Uterus (tissue), 2 donors: ENCODE measurements at regions not wholly inside any gene's neighbourhood (a gene's known extent, or its start where the extent isn't known, plus 50 kb on each side); places are given as distances from the start of the nearest gene placed in this dataset.

Experiments
- CTCF ChIP-seq, 4 experiments: fragments of 200-600 bp in 2 of 4; fragments of 450-650 bp in 2 of 4; sonication (generic) in 2 of 4; IDR thresholded peaks; one replicate each; pipeline ENCODE4 v1.5.1; 2016 to 2019; ENCODE audit warnings: antibody characterized with exemption in 4 of 4, mild to moderate bottlenecking in 2 of 4, moderate library complexity in 1 of 4
- POLR2A ChIP-seq, 2 donors: fragments of 450-650 bp; IDR thresholded peaks; one replicate each; pipeline ENCODE4 v1.6.1; 2016; ENCODE audit warnings: antibody characterized with exemption in 2 of 2, mild to moderate bottlenecking in 1 of 2, moderate library complexity in 1 of 2

GRCh38 chr2:241976296-241976695 lies 106.8 kb downstream of the RTP5 start:
- TF ChIP-seq CTCF (IDR thresholded peaks at IDR 0.05) (no peak), POLR2A (IDR thresholded peaks at IDR 0.05) (no peak)
